ENCODE measurements at regions not wholly inside any gene's neighbourhood (a gene's known extent, or its start where the extent isn't known, plus 50 kb on each side); places are given as distances from the start of the nearest gene placed in this dataset.

- no peak for TF ChIP-seq SUZ12 (IDR thresholded peaks at IDR 0.05)
- no peak for TF ChIP-seq ZNF384 (IDR thresholded peaks at IDR 0.05)
- TF ChIP-seq NFRKB (IDR thresholded peaks at IDR 0.05): no peak
- TF ChIP-seq CTBP1 (IDR thresholded peaks at IDR 0.05; ENCODE audit: borderline replicate concordance): no peak
- TF ChIP-seq PKNOX1 (IDR thresholded peaks at IDR 0.05): no peak
- no peak for TF ChIP-seq BHLHE40 (IDR thresholded peaks at IDR 0.05; ENCODE audit: borderline replicate concordance)
- TF ChIP-seq TARDBP (IDR thresholded peaks at IDR 0.05): no peak
- no peak for TF ChIP-seq SP1 (IDR thresholded peaks at IDR 0.05)
- TF ChIP-seq FOXA1 (IDR thresholded peaks at IDR 0.05): no peak
- no peak for TF ChIP-seq ELF4 (IDR thresholded peaks at IDR 0.05)
- no peak for TF ChIP-seq HDGF (IDR thresholded peaks at IDR 0.05; ENCODE audit: borderline replicate concordance)
- TF ChIP-seq L3MBTL2 (conservative IDR thresholded peaks at IDR 0.05): no peak
- TF ChIP-seq FOXM1 (IDR thresholded peaks at IDR 0.05; ENCODE audit: borderline replicate concordance): no peak
- TF ChIP-seq LEF1 (IDR thresholded peaks at IDR 0.05; ENCODE audit: borderline replicate concordance): no peak
These were observed 245.2 kb downstream of the BUB3 start for GRCh38 chr10:123399276-123399839.

Measured in HEK293T (cell line).